Spleen (tissue), 11 donors: ENCODE measurements at regions not wholly inside any gene's neighbourhood (a gene's known extent, or its start where the extent isn't known, plus 50 kb on each side); places are given as distances from the start of the nearest gene placed in this dataset.

Experiments used
- DNase-seq: peaks from one replicate; pipeline ENCODE4 v3.0.0-alpha.2; 2020
- H3K27ac ChIP-seq, 8 donors: fragments of 200-600 bp; sonication (generic) in 7 of 8; 1 replicate in 4 of 8; 2 replicates in 4 of 8; pipeline versions ENCODE4 v1.5.0 to v1.8.0; 2016 to 2021; ENCODE audit warnings: inconsistent platforms in 4 of 8, mild to moderate bottlenecking in 4 of 8, moderate library complexity in 1 of 8
- H3K27me3 ChIP-seq, 7 donors: fragments of 200-600 bp; sonication (generic) in 6 of 7; replicated peaks in 1 of 7; 1 replicate in 4 of 7; 2 replicates in 3 of 7; pipeline versions ENCODE4 v1.5.0 to v1.8.0; 2016 to 2021; ENCODE audit warnings: inconsistent platforms in 3 of 7, mild to moderate bottlenecking in 1 of 7
- H3K36me3 ChIP-seq, 6 donors: fragments of 200-600 bp; sonication (generic) in 5 of 6; 1 replicate in 4 of 6; 2 replicates in 2 of 6; pipeline versions ENCODE4 v1.5.0 to v1.8.0; 2016 to 2021; ENCODE audit warnings: inconsistent platforms in 2 of 6
- H3K4me1 ChIP-seq, 6 donors: fragments of 200-600 bp; sonication (generic) in 5 of 6; 1 replicate in 3 of 6; 2 replicates in 3 of 6; pipeline versions ENCODE4 v1.5.0 to v1.8.0; 2016 to 2021; ENCODE audit warnings: inconsistent platforms in 3 of 6
- H3K4me3 ChIP-seq, 8 donors: fragments of 200-600 bp; sonication (generic) in 7 of 8; 1 replicate in 4 of 8; 2 replicates in 4 of 8; pipeline versions ENCODE4 v1.5.0 to v1.8.0; 2016 to 2021; ENCODE audit warnings: inconsistent platforms in 4 of 8, mild to moderate bottlenecking in 4 of 8, moderate library complexity in 2 of 8
- H3K9me3 ChIP-seq, 8 donors: fragments of 200-600 bp; sonication (generic) in 7 of 8; 1 replicate in 4 of 8; 2 replicates in 4 of 8; pipeline versions ENCODE4 v1.5.0 to v1.8.0; 2016 to 2021; ENCODE audit warnings: inconsistent platforms in 4 of 8
- POLR2A ChIP-seq, 3 donors: fragments of 450-650 bp; IDR thresholded peaks; one replicate each; pipeline ENCODE4 v1.5.1; 2017; ENCODE audit warnings: antibody characterized with exemption in 3 of 3, mild to moderate bottlenecking in 1 of 3
- POLR2AphosphoS5 ChIP-seq, 3 donors: sonication (generic); formaldehyde crosslinking; IDR thresholded peaks; one replicate each; pipeline ENCODE4 v1.5.1; 2017; ENCODE audit warnings: antibody characterized with exemption in 3 of 3
- WGBS, 5 donors: extraction: QIAGEN DNeasy Blood & Tissue Kit in 3 of 5; methylation state at CpG; one replicate each; pipeline versions ENCODE4 v1.1.5 to v1.1.7; 2013 to 2018; 5-methylcytosine and 5-hydroxymethylcytosine counted together
- intact Hi-C: fragments of 100-400 bp; cut with DNase I; formaldehyde crosslinking; loops from one replicate; pipeline ENCODE4 v1.15.0; 2023; ENCODE audit warnings: low total_unique reads
- TF ChIP-seq, protein P1 (sequence below), 11 experiments: fragments of 200-600 bp in 7 of 11; fragments of 450-650 bp in 4 of 11; sonication (generic) in 4 of 11; IDR thresholded peaks in 8 of 11; conservative IDR thresholded peaks in 3 of 11; 1 replicate in 7 of 11; 2 replicates in 4 of 11; pipeline versions ENCODE4 v1.4.0 to v1.8.0; 2016 to 2021; ENCODE audit warnings: antibody characterized with exemption in 11 of 11, inconsistent platforms in 4 of 11, mild to moderate bottlenecking in 1 of 11
- donor health status: healthy with polysubstance abuse.
- donor health status: DM: no; HTN: no; CAD: no; lungs with moderate emphysema.
- donor health status: DM: no; HTN: no; CAD: no.
- donor health status: Bipolar disorder and iron deficiency.
- donor health status: healthy.
- donor health status: DM: no; HTN: no; CAD: no.
- donor health status: DM: yes; HTN: yes; CAD: no.

DNA sequence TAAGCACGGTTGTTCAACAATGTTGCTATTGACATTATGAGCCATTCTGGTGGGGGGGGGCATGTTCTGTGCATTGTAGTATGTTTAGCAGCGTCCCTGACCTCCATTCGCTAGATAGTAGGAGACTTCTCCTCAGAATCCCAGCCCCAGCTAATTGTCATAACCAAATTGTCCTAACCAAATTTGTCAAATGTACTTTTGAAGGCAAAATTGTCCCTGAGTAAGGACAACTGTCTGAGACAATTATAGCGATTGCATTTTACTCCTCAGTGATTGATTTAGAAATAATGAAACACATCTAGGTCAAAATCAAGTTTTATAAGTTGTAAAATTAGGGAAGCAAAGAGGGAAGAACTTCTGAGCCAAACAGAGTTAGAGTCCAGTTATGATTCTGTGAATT, 541.8 kb upstream of the CHORDC1 start:
- 81 to 96% (median 86%) methylated on average over 4 of the region's 4 CpGs for WGBS, 5 donors
- H3K9me3 ChIP-seq: peaks cover 0 to 5% (median 0%) of the 10 kb centered on the region in 8 donors
- H3K4me1 ChIP-seq: no peaks in the 10 kb centered on the region
- no peak overlapping the region for H3K4me3 ChIP-seq
- no peak for TF ChIP-seq POLR2A (IDR thresholded peaks at IDR 0.05)
- TF ChIP-seq, protein P1, sequence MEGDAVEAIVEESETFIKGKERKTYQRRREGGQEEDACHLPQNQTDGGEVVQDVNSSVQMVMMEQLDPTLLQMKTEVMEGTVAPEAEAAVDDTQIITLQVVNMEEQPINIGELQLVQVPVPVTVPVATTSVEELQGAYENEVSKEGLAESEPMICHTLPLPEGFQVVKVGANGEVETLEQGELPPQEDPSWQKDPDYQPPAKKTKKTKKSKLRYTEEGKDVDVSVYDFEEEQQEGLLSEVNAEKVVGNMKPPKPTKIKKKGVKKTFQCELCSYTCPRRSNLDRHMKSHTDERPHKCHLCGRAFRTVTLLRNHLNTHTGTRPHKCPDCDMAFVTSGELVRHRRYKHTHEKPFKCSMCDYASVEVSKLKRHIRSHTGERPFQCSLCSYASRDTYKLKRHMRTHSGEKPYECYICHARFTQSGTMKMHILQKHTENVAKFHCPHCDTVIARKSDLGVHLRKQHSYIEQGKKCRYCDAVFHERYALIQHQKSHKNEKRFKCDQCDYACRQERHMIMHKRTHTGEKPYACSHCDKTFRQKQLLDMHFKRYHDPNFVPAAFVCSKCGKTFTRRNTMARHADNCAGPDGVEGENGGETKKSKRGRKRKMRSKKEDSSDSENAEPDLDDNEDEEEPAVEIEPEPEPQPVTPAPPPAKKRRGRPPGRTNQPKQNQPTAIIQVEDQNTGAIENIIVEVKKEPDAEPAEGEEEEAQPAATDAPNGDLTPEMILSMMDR (IDR thresholded peaks at IDR 0.05 in 8 of 11, conservative IDR thresholded peaks at IDR 0.05 in 3 of 11): no peak
- no peak for TF ChIP-seq POLR2AphosphoS5 (IDR thresholded peaks at IDR 0.05)
- DNase-seq: no peak
- no peaks in the 10 kb centered on the region for H3K36me3 ChIP-seq
- H3K27ac ChIP-seq: no peak overlapping the region
- intact Hi-C loops: no loop called here
- H3K27me3 ChIP-seq: no peaks in the 10 kb centered on the region

DNA sequence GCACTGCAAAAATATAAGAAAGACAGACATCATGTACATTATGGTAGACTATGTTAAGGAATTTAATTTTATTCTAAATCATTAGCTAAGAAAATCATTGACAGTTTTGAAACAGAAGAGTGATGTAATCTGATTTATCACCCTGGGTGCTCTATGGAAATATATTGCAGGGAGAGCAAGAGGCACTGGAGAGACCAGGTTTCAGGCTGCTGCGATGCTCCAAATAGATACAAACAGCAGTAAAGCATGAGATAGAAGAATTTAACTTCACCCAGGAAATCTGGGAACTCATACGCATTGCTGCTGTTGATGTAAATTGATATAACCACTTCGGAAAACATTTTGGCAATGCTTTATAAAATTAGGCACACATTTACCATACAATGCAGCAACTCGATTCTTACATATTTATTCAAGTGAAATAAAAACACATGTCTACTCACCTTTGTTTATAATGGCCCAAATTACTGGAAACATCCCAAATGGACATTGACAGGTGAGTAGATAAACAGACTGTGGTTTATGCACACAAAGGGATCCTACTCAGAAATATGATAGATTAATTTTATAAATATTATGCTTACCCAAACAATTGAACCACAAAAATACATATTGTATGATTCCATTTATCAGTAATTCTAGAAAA, 535.1 kb upstream of the CHORDC1 start:
- Histone ChIP-seq H3K27me3 (no peaks in the 10 kb centered on the region), H3K27ac (no peak overlapping the region), H3K36me3 (no peaks in the 10 kb centered on the region), H3K9me3 (no peaks in the 10 kb centered on the region), H3K4me1 (no peaks in the 10 kb centered on the region), H3K4me3 (no peak overlapping the region)
- TF ChIP-seq, protein P1 (IDR thresholded peaks at IDR 0.05 in 8 of 11, conservative IDR thresholded peaks at IDR 0.05 in 3 of 11): no peak
- TF ChIP-seq POLR2AphosphoS5 (IDR thresholded peaks at IDR 0.05) (no peak), POLR2A (IDR thresholded peaks at IDR 0.05) (no peak)
- 77 to 85% (median 81%) methylated on average over 4 of the region's 4 CpGs for WGBS, 5 donors
- DNase-seq: no peak
- intact Hi-C loops: no loop called here

DNA sequence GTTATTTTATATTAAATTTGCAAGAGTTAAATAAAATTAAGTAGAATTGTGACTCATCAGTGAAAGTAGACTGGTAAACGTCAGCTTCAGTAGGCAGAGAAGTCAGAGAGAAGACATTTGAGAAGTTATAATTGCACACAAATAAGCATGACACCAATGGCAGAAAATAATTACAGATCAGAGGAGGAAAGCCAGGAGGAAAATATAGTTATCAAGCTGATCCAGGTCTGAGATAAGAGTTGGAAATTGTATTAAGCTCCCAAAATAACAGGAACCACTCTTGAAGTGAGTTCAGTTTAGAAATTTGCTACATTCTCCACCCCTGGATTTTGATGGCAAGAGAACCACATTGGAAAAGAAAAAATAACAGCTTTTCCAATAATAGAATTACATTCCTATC, 533.8 kb upstream of the CHORDC1 start:
- Histone ChIP-seq H3K9me3 (no peaks in the 10 kb centered on the region), H3K36me3 (no peaks in the 10 kb centered on the region), H3K4me1 (no peaks in the 10 kb centered on the region), H3K4me3 (no peak overlapping the region), H3K27ac (no peak overlapping the region), H3K27me3 (no peaks in the 10 kb centered on the region)
- TF ChIP-seq POLR2A (IDR thresholded peaks at IDR 0.05) (no peak), POLR2AphosphoS5 (IDR thresholded peaks at IDR 0.05) (no peak)
- TF ChIP-seq, protein P1 (IDR thresholded peaks at IDR 0.05 in 8 of 11, conservative IDR thresholded peaks at IDR 0.05 in 3 of 11): no peak
- no peak for DNase-seq
- intact Hi-C loops: no loop called here
- 43 to 72% (median 52%) methylated on average over 1 of the region's 1 CpG for WGBS, 5 donors

DNA sequence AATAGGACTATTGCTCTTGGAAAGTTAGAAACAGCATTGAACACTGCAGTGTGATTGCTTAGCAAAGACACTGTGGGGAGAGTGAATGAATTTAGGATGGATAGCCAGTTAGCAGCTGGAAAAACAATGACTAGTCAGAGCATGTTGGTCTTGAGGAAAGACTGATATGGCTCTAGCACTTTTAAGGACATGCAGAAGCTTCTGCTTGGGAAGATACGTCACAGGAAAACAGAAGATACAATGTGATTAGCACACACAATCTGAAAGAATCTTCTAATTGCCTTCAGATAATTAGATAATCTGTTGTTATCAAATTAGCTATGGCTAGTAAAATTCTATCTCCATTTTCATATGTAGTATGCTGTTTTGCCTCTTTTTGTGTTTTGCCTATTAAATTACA, 530.7 kb upstream of the CHORDC1 start:
- peaks cover 0 to 5% (median 0%) of the 10 kb centered on the region in 8 donors for H3K9me3 ChIP-seq
- no peaks in the 10 kb centered on the region for H3K36me3 ChIP-seq
- intact Hi-C loops: no loop called here
- no peak overlapping the region for H3K27ac ChIP-seq
- WGBS, 5 donors: 85 to 95% (median 91%) methylated on average over 1 of the region's 1 CpG
- no peaks in the 10 kb centered on the region for H3K4me1 ChIP-seq
- H3K4me3 ChIP-seq: no peak overlapping the region
- TF ChIP-seq POLR2AphosphoS5 (IDR thresholded peaks at IDR 0.05) (no peak), POLR2A (IDR thresholded peaks at IDR 0.05) (no peak)
- TF ChIP-seq, protein P1 (IDR thresholded peaks at IDR 0.05 in 8 of 11, conservative IDR thresholded peaks at IDR 0.05 in 3 of 11): no peak
- no peaks in the 10 kb centered on the region for H3K27me3 ChIP-seq
- DNase-seq: no peak
